GM19452 (cell line): ENCODE measurements at regions not wholly inside any gene's neighbourhood (a gene's known extent, or its start where the extent isn't known, plus 50 kb on each side); places are given as distances from the start of the nearest gene placed in this dataset.
"Not testable (repeated sequence)": the region's sequence is repeated elsewhere in the genome, so short reads cannot be mapped to it uniquely, and the experiment has no call there.

Experiments
- ATAC-seq: cut with Tn5 transposase; IDR thresholded peaks from one replicate; pipeline ENCODE4 v1.9.1; 2021; ENCODE audit not compliant: unreplicated experiment

DNA sequence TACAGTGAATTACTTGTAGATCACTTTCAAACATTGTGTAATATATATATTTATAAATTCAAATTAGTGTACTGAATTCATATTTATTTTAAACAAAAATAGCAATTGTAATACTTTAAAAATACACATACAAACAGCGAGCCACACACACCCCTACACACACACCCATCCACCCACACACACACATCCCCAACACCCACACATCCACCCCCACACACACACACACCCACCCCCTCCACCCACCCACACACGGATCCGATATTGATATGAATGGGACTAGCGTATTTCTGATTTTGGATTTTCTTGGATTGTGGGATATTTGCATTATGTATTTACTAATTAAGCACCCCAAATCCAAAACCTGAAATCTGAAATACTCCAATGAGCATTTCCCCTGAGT lies 451.2 kb downstream of the PCDH7 start:
- ATAC-seq: no peak

DNA sequence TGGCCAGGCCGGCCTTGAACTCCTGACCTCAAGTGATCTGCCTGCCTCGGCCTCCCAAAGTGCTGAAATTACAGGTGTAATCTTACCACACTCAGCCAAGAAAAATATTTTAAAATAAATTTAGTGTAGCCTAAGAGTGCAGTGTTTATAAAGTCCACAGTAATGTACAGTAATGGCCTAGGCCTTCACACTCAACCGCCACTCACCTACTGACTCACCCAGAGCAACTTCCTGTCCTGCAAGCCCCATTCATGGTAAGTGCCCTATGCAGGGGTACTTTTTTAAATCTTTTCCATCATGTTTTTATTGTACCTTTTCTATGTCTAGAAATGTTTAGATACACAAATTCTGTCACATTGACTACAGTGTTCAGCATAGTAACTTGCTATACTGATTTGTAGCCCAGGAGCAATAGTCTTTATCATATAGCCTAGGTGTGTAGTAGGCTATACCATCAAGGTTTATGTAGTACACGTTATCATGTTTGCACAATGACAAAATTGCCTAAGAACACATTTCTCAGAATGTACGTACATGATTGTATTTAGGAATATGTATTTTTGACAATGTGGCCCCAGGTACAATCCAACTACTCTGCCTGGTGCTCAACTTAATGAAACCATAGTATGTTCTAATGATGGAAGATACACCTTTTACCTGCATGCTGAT lies 455.2 kb downstream of the PCDH7 start:
- no peak for ATAC-seq

DNA sequence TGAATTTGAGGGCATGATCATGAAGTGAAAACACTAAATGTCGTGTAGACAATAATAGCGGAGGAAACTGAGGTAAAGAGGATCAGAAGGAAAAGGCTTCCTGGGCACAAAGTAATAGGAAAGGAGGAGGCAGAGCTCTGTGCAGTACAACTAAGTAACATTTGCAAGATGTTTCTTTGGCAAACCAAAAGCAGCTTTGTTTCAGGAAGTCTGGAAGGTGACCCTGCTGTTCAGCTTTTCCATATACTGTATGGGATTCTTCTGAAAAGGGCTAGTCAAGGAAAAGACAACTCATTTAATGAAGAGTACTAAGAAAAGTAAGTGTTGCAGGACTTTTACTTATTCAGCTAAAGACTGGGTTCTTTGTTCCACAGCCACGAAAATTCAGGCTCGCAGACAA lies 463.1 kb downstream of the PCDH7 start:
- no peak for ATAC-seq

- ATAC-seq: no peak
Observed at GRCh38 chr4:31185014-31185585, 464.9 kb downstream of the PCDH7 start.

DNA sequence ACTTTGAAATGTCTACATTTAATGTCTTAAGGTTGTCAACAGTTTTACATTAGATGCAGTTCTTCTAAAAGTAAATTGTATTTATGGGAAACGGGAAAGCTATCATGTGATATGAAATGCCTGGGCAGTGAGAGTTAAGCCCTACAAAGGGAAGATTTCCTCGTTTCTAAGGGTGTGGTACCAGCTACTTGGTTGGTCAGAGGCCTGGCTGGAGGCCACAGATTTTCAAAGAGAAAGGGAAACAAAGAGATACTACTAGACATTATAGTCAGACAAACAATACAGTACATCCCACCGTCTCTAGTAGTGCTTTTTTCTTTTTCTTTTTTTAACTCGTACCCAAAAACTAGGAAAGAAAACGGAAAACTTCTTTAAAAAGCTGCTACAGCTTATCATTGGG lies 467.8 kb downstream of the PCDH7 start:
- ATAC-seq: no peak

- no peak for ATAC-seq
Observed at GRCh38 chr4:31189938-31190337, 469.8 kb downstream of the PCDH7 start.

DNA sequence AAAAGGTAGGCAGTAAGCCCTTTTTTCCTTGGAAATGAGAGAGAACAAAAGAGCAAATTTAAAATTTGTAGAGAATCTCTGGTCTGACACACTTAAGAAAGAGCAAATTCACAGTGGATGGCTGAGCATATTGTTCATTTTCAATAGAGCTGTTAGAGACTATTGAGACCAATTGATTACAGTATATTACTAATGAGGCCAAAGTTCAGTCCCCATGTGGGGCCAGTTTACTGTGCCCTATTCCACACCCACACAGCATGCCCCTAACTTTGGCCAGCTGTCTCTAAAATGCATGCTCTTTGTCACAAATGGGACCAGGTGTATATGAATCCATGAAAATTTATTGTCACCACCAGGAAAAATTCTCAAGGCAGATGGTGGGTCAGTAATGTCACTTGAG lies 470.5 kb downstream of the PCDH7 start:
- ATAC-seq: no peak

DNA sequence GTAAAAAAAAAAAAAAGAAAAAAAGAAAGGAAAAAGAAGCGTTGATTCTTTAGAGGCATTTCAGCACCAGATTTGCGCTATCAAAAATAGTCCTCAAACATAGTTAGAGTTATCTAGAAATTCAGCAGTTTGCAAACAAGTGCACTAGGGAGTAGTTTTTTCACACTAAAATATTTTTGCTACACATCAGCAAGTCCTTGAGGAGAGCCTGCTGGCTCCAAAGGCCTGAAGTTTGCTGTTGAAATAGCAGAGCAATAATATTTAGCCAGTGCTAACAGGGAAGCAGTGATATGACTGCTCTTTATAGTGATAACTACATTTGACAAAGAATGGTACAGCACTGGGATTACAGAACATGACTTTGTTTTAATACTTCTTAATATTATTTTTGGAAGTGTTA lies 472.2 kb downstream of the PCDH7 start:
- ATAC-seq: no peak

DNA sequence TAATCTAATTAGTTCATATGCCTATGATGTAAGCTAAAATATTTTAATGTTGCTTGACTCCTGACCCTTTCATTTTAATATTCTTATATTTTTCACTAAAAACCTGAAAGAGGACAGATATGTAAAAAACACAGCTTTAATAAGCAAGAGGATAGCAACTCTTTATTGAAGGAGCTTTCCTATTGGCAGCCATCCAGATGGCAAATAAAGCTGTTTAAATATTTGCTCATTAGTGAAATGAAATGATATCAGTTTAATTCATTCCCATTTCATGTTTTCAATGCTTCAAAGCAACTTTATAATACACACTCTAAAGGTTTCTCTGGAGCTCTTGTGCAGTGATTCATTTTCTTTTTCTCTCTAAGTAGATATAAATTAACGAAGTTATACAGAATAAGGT lies 473.4 kb downstream of the PCDH7 start:
- no peak for ATAC-seq

- ATAC-seq: no peak
Observed at GRCh38 chr4:31194823-31195222, 474.7 kb downstream of the PCDH7 start.

DNA sequence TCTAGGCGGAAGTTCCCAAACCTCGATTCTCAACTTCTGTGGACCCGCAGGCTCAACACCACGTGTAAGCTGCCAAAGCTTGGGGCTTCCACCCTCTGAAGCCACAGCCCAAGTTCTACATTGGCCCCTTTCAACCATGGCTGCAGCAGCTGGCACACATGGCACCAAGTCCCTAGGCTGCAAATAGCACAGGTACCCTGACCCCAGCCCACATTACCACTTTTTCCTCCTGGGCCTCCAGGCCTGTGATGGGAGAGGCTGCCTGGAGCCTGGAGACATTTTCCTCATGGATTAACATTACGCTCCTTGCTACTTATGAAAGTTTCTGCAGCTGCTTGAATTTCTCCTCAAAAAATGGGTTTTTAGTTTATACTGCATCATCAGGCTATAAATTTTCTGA lies 479.5 kb downstream of the PCDH7 start:
- ATAC-seq: no peak

DNA sequence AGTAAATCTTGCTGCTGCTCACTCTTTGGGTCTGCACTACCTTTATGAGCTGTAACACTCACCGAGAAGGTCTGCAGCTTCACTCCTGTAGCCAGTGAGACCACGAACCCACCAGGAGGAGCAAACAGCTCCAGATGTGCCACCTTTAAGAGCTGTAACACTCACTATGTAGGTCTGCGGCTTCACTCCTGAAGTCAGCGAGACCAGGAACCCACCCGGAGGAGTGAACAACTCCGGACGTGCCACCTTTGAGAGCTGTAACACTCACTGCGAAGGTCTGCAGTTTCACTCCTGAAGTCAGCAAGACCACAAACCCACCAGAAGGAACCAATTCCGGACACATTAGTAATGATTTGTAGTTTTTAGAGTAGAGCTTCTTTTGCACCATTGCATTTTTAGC lies 481.9 kb downstream of the PCDH7 start:
- not testable (repeated sequence) for ATAC-seq

- ATAC-seq: no peak
Observed at GRCh38 chr4:31204874-31205273, 484.7 kb downstream of the PCDH7 start.

DNA sequence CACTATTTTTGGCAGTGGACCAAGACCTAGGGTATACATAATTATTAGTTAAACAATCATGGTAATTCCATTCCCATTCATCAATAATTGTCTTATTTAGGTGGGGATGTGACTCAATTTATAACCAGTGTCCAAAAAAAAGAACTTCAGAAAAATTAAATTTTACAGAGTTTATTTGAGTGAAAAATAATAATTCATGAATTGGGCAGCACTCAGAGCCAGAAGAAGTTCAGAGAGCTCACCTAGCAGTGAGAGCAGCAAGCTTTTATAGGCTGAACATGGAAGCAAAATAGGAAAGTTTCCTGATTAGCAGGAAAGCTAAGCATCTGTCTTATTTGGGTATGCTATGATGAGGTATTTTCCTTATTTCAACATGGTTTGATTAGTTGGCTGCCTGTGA lies 500.8 kb downstream of the PCDH7 start:
- ATAC-seq: no peak

- no peak for ATAC-seq
Observed at GRCh38 chr4:31228068-31228467, 507.9 kb downstream of the PCDH7 start.

DNA sequence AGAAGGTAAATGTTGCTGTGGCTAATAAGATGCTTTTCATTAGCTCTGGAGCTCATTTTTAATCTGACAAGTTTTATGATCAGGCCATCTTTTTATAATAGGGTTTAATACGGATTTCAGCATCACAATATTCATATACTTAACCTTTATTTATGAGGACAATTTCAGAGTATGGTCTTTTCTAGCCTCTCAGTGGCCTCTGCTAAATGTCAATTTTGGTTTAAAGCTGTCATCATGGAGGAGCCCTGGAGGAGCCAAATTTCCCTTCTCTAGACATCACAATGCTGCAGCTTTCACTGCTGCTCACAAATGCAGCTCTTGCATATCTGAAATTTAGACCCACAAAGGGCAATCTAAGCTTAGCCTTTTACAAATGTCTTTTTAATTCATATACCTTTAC lies 510.4 kb downstream of the PCDH7 start:
- no peak for ATAC-seq

DNA sequence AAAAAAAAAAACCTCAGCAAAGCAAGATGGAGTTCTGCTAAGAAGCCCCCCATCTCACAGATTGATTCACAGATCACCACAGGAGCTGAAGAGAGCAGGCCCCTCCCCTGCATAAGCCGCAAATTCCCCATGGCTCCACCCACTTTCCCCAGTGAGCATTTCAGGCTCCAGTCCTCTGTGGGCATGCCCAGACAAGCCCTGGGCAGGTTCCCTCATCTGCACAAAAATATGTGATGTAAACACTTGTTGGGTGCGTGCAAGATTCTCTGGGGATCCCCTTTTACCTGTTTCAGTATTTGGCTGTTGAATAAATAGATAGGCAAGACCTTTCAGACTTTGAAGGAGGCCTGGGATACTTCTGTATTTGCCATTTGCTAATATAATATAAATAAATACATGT lies 514.3 kb downstream of the PCDH7 start:
- no peak for ATAC-seq

- ATAC-seq: no peak
Observed at GRCh38 chr4:31234901-31235300, 514.7 kb downstream of the PCDH7 start.

DNA sequence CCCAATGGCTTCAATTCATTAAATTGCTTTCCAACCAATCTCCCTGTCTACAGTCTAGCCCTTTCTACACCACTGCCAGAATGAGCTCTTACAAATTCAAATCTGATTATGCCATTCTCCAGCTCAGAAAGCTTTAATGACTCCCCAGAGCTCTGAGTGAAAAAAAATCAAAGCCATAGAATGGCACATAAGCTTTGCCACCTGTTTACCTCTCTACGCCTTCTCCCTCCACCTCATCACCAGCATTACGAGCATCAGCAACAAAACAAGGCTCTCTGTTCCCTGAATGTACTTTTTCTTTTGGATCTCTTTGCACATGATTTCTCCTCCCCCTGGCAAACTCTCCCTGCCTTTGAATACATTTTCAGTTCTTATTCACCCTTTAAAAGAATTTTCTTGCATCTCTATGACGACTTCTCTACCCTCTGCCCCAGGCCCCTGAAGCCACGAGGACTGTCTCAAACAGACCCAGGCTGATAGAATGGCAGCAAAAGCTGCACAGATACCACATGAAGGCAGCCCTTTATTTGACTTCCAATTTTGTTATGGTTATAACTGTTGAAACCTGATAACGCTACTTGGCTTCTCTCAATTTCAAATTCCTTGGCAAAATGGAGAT lies 516.0 kb downstream of the PCDH7 start:
- no peak for ATAC-seq

DNA sequence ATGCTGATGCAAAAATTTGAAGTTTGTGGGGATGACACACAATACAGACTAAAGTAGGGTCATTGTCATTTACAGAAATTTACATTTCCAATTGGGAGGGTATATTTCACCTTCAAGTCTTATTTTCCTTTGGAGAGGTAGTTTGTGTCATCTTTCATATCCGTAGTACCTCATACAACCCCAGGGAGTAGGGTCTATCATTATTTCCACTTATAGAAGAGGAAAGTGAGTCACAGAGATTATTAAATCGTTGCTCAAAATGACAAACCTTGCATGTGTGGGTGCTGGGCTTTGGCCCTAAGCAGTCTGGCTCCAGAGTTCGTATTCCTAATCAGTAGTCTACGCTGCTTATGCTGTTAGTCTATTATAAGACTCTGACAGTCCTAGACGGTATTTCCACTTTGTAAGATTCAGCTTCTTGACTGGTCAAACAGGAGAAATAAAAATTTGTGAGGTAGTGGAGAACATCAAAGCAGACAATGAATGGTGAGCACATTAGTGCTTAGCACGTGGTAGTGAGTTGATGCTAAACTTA lies 516.5 kb downstream of the PCDH7 start:
- ATAC-seq: no peak

- no peak for ATAC-seq
Observed at GRCh38 chr4:31237233-31237632, 517.1 kb downstream of the PCDH7 start.

GRCh38 chr4:31239886-31240285 lies 519.7 kb downstream of the PCDH7 start:
- no peak for ATAC-seq
